Keratinocyte (primary cell): ENCODE measurements at regions not wholly inside any gene's neighbourhood (a gene's known extent, or its start where the extent isn't known, plus 50 kb on each side); places are given as distances from the start of the nearest gene placed in this dataset.

ENCODE experiments used
- DNase-seq: peaks from one replicate; pipeline ENCODE4 v3.0.0-alpha.2; 2011; ENCODE audit warnings: low read depth, missing footprints, low spot score
- FAIRE-seq: peaks from 2 replicates; lab custom pipeline; 2011; peaks lifted over from hg19 to GRCh38; lab: Jason Lieb, UNC
- H2AFZ ChIP-seq: 2 replicates; pipeline ENCODE4 v1.6.0; 2012; ENCODE audit warnings: low read length, control low read depth, inconsistent platforms; ENCODE audit not compliant: control insufficient read depth
- H3K27ac ChIP-seq: 2 replicates; pipeline ENCODE4 v1.5.1; 2011; ENCODE audit warnings: low read length; ENCODE audit not compliant: control insufficient read depth, insufficient read depth
- H3K27me3 ChIP-seq: 3 replicates; pipeline ENCODE4 v1.6.0; 2011; ENCODE audit warnings: low read length; ENCODE audit not compliant: control insufficient read depth, insufficient read depth; ENCODE audit errors: extremely low read depth
- H3K36me3 ChIP-seq, 2 experiments: 2 replicates in 1 of 2; 3 replicates in 1 of 2; pipeline ENCODE4 v1.5.1; 2011; ENCODE audit warnings: low read length in 2 of 2, mild to moderate bottlenecking in 1 of 2; ENCODE audit not compliant: control insufficient read depth in 2 of 2, insufficient read depth in 2 of 2; ENCODE audit errors: extremely low read depth in 1 of 2
- H3K4me1 ChIP-seq: 3 replicates; pipeline ENCODE4 v1.5.1; 2011; ENCODE audit warnings: low read length; ENCODE audit not compliant: control insufficient read depth, insufficient read depth; ENCODE audit errors: extremely low read depth
- H3K4me2 ChIP-seq: 3 replicates; pipeline ENCODE4 v1.6.0; 2011; ENCODE audit warnings: low read depth, low read length; ENCODE audit not compliant: control insufficient read depth, insufficient read depth; ENCODE audit errors: extremely low read depth
- H3K4me3 ChIP-seq, 3 experiments: fragments of 200-600 bp in 1 of 3; sonication (generic) in 1 of 3; 2 replicates in 2 of 3; 3 replicates in 1 of 3; pipeline ENCODE4 v1.5.1; 2011 to 2016; ENCODE audit warnings: low read length in 3 of 3, mild to moderate bottlenecking in 3 of 3, control low read depth in 2 of 3, inconsistent platforms in 1 of 3, low read depth in 1 of 3, mixed read lengths in 1 of 3, mixed run types in 1 of 3, moderate library complexity in 1 of 3; ENCODE audit not compliant: control insufficient read depth in 2 of 3, insufficient read depth in 2 of 3; ENCODE audit errors: extremely low read depth in 1 of 3
- H3K79me2 ChIP-seq: 2 replicates; pipeline ENCODE4 v1.6.0; 2012; ENCODE audit warnings: low read length; ENCODE audit not compliant: control insufficient read depth, insufficient read depth
- H3K9ac ChIP-seq: 3 replicates; pipeline ENCODE4 v1.6.0; 2011; ENCODE audit warnings: low read length; ENCODE audit not compliant: control insufficient read depth, insufficient read depth; ENCODE audit errors: extremely low read depth
- H3K9me1 ChIP-seq: 3 replicates; pipeline ENCODE4 v1.6.0; 2011; ENCODE audit warnings: low read length; ENCODE audit not compliant: control insufficient read depth, insufficient read depth; ENCODE audit errors: extremely low read depth
- H3K9me3 ChIP-seq: 2 replicates; pipeline ENCODE4 v1.5.1; 2012; ENCODE audit warnings: low read depth, low read length; ENCODE audit not compliant: control insufficient read depth
- H4K20me1 ChIP-seq: 3 replicates; pipeline ENCODE4 v1.6.0; 2011; ENCODE audit warnings: low read length; ENCODE audit not compliant: control insufficient read depth, insufficient read depth; ENCODE audit errors: extremely low read depth
- EZH2 ChIP-seq: IDR thresholded peaks from one replicate; pipeline ENCODE4 v1.6.1; 2012; ENCODE audit warnings: inconsistent platforms, mild to moderate bottlenecking, low read length, moderate library complexity
- dilution Hi-C: fragments of 300-500 bp; cut with MboI; formaldehyde crosslinking; loops from one replicate; pipeline ENCODE4 v1.7.0; 2020; ENCODE audit warnings: low sequenced_read_pairs; ENCODE audit not compliant: extremely low pct_ligation_motif_present
- TF ChIP-seq, protein P1 (sequence below), 3 experiments: IDR thresholded peaks in 1 of 3; conservative IDR thresholded peaks in 1 of 3; optimal IDR thresholded peaks in 1 of 3; 2 replicates in 2 of 3; 3 replicates in 1 of 3; pipeline versions ENCODE3 to v1.5.1; 2011; ENCODE audit warnings: low read length in 3 of 3, mild to moderate bottlenecking in 3 of 3, moderate library complexity in 2 of 3, control low read depth in 1 of 3, inconsistent platforms in 1 of 3; ENCODE audit not compliant: insufficient read depth in 2 of 3; ENCODE audit errors: extremely low read depth in 1 of 3

GRCh38 chr14:83164016-83164415 is 1630.4 kb upstream of the SEL1L start:
- FAIRE-seq = no peak
- dilution Hi-C loops = no loop called here
- DNase-seq = no peak

DNA sequence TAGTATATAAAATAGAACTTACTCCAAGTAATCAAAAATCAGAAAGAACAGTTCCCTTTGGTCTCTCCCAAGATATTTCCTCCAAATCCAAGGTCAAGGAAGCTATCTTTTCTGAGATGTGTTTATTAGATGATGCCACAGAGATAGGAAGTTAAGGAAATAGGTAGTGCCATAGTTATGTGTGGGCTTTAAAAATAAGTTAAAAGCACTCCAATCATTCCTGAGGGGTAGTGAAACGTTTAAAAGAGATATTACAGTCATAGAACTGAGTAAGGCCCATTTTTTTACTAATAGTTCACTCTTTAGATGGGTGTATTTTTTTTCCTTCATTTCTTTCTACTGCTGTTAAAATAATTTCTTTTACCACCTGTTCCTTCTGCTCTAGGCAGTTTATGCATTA is 1630.9 kb upstream of the SEL1L start:
- Histone ChIP-seq H3K9me1 (no peaks in the 10 kb centered on the region), H4K20me1 (no peaks in the 10 kb centered on the region), H3K27ac (no peak overlapping the region), H3K9me3 (no peaks in the 10 kb centered on the region), H3K4me3 (no peak overlapping the region), H3K79me2 (no peaks in the 10 kb centered on the region), H2AFZ (no peak overlapping the region), H3K9ac (no peak overlapping the region), H3K4me1 (no peaks in the 10 kb centered on the region), H3K36me3 (no peaks in the 10 kb centered on the region), H3K4me2 (no peak overlapping the region), H3K27me3 (no peaks in the 10 kb centered on the region)
- TF ChIP-seq EZH2 = no peak
- TF ChIP-seq, protein P1, sequence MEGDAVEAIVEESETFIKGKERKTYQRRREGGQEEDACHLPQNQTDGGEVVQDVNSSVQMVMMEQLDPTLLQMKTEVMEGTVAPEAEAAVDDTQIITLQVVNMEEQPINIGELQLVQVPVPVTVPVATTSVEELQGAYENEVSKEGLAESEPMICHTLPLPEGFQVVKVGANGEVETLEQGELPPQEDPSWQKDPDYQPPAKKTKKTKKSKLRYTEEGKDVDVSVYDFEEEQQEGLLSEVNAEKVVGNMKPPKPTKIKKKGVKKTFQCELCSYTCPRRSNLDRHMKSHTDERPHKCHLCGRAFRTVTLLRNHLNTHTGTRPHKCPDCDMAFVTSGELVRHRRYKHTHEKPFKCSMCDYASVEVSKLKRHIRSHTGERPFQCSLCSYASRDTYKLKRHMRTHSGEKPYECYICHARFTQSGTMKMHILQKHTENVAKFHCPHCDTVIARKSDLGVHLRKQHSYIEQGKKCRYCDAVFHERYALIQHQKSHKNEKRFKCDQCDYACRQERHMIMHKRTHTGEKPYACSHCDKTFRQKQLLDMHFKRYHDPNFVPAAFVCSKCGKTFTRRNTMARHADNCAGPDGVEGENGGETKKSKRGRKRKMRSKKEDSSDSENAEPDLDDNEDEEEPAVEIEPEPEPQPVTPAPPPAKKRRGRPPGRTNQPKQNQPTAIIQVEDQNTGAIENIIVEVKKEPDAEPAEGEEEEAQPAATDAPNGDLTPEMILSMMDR (optimal IDR thresholded peaks at IDR 0.05 in 1 of 3, IDR thresholded peaks at IDR 0.05 in 1 of 3, conservative IDR thresholded peaks at IDR 0.05 in 1 of 3; ENCODE audit: extremely low read depth in 1 of 3, insufficient read depth in 2 of 3, low read length in 3 of 3) = no peak
- dilution Hi-C loops = no loop called here
- FAIRE-seq (no peak), DNase-seq (no peak)

More at GRCh38 chr14:83164016-83164415, 1630.4 kb upstream of the SEL1L start:
- Histone ChIP-seq H3K4me1 (no peaks in the 10 kb centered on the region), H2AFZ (no peak overlapping the region), H3K9me3 (no peaks in the 10 kb centered on the region), H3K27me3 (no peaks in the 10 kb centered on the region), H3K36me3 (no peaks in the 10 kb centered on the region), H3K27ac (no peak overlapping the region), H3K9me1 (no peaks in the 10 kb centered on the region), H3K4me3 (no peak overlapping the region), H3K79me2 (no peaks in the 10 kb centered on the region), H3K9ac (no peak overlapping the region), H3K4me2 (no peak overlapping the region), H4K20me1 (no peaks in the 10 kb centered on the region)
- TF ChIP-seq, protein P1 (optimal IDR thresholded peaks at IDR 0.05 in 1 of 3, IDR thresholded peaks at IDR 0.05 in 1 of 3, conservative IDR thresholded peaks at IDR 0.05 in 1 of 3; ENCODE audit: extremely low read depth in 1 of 3, insufficient read depth in 2 of 3, low read length in 3 of 3) = no peak
- TF ChIP-seq EZH2 = no peak
